HG03571 (cell line): ENCODE measurements at regions not wholly inside any gene's neighbourhood (a gene's known extent, or its start where the extent isn't known, plus 50 kb on each side); places are given as distances from the start of the nearest gene placed in this dataset.

Source experiments
- ATAC-seq: cut with Tn5 transposase; IDR thresholded peaks from one replicate; pipeline ENCODE4 v1.9.1; 2021; ENCODE audit not compliant: unreplicated experiment

DNA sequence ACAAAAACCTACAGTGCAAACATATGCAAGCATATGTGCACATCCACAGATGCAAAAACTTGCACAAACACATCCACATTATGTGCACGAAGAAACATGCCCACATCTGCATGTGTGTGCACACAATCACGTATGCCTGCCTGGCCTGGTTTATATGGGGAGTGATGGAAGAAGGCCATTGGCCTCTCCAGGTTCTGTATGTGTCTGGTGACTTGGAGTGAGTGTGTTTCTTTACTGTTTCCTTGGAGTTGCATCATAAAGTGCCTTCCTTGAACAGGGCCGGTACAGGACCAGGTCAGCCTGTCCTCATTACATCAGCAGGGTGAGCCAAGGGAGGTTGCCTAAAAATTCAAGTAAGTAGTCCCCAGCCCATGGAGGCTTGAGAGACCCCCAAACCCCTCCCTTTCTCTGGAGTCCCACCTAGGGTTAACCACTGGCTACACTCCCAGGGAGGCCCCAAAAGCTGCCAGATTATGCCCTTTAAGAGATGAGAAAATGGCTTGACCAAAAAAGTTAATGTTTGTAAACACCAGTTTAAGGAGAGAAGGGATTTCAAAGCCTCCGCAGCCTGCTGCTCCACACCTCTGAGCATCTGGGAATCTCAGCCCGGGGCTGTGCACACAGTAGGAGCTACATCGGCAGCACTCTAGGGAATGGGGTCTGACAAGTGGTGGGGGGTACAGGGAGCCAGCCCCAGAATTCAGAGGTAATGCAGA lies 140.8 kb downstream of the VEGFA start:
- no peak for ATAC-seq

DNA sequence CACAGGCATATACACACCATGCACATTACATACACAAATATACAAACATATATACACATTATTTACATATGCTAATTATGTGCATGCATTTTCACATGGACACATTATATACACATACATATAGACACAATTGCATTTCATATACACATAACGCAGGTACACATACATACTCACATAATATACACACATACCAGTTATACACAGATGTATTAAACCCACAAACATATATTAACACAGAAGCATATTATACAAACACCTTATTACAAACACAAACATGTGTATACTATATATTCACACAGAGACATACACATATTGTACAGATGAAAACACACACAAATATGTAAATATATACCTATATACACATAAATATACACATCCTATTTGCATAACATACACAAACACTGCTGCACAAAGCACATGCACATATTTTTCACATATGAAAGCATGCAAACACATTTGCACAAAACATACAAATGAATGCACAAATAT lies 140.2 kb downstream of the VEGFA start:
- ATAC-seq, result no peak

DNA sequence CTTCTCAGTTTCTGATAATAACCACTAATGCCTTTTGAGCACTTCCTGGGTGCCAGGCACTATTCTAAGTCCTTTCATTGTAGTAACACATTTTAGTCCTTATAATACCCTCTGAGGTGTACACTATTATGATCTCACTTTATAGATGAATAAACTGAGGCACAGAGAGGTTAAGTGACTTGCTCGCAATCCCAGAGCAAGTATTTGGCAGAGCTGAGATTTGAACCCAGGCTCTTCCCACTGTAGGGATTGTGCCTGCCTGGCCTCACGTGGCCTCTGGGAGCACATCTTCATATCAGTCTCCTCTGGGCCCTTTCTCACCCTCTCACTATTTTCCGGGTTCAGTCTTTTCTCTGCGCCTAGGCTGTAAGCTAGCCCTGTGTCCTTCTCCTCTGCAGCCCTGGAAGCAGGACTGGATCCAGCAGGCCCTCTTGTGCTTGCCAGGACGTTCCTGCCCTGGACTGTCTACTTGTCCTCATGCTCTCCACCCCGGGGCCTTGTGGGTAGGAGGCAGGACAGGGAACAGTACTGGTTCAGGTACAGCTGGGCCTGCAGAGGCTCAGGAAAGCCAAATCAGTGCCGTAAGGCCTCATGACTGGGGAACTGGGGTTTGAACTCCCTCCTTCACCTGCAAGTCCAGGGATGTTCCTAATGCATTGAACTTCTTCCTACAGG lies 139.6 kb downstream of the VEGFA start:
- no peak for ATAC-seq

DNA sequence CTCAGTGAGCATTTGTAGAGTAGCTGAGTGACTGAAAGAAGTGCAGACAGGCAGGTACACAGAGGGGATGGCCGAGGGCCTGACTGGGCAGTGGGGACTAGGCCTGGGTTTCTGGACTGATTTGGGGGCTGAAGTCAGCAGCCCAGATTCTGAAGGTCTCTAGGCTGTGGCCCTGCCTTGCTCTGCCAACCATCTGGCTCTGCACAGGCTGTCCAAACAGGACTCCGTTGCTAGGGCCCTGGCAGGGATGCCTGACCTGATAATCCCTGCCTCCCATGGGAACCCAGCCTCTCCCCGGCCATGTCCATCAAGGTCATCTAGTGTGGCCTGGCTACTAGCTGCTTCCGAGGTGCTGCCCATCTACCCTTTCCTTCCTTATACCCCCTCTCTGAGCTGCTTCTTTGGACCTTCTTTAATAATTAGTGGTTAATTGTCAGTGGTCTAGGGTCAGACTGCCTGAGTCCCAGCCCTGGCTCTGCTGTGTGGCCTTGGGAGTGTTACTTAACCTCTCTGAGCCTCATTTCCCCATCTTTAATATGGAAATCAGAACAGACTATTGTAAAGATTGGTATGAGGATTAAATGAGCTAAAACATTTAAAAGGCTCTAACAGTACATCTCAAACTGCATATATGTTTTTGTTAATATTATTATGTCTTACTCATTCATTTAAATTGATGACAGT lies 137.9 kb downstream of the VEGFA start:
- no peak for ATAC-seq

DNA sequence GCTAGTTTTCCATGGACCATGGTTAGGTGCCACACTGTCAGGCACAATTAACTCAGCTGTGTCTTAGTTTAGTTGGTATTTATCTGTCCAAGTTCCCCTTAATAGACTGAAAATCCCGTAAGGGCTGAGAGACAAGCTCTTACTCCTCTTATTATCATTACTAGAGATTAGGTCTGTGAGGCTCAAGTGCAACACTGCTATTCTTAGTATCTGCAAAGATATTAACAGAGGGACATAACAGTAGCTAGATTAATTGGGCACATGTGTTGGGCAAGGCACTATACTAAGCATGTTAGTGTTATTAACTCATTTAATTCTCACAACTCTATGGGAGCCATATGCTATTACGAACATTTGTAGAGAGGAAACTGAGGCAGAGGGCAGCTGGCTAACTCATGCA lies 137.3 kb downstream of the VEGFA start:
- ATAC-seq, result no peak

DNA sequence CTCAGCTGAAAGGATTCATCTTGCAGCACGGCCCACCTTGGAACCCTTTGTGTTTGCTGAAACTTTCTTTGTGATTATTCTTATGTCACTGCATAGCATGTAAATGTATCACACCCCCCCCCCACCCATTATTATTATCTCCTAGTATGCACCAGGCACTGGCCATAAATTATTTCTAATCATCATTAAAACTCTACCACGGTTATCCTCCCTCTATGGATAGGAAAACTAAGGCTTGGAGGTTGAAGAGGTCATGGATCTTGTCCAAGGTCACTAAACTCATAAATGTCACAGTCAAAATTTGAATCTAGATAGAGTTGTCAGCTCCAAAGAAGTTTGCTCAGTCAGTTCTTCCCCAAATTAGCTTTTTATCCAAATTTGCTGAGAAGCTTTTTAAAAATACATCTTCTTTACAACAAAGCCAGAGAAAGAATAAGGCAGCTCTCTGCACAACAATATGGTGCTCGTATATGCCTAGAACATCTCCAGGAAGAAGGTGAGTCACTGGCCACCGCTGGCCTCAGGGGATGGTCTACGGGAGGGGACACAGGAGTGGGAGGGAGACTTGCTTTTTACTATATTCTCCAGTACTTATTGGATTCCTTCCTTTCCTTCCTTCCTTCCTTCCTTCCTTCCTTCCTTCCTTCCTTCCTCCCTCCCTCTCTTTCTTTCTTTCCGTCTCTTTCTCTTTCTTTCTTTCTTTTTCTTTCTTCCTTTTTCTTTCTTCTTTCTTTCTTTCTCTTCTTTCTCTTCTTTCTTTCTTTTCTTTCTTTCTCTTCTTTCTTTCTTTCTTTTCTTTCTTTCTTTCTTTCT lies 134.5 kb downstream of the VEGFA start:
- no peak for ATAC-seq

DNA sequence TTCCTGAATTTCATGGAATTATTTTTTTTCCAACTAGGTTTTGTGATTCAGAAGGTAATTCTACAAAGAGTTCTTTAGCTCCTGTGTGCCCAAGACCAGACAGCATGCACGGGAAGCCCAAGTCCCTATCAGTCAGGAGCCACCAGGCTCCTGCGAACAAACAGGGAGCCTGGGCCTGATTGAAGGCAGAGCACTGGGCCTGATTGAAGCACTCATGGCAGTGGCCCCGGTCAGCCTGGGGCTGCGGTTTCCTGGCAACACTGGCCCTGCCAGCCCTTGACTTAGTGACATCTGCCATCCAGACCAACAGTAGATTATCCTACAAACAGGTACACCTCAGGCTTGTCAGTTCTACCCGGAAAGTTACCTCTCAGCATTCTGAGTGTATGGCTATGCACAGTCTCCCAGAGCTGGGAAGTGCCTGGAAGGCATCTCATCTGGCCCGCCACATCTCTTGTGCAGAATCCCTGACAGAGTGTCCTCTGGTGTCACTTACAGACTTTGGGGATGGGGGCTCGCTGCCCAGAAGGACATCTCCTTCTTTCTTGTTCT lies 133.8 kb downstream of the VEGFA start:
- no peak for ATAC-seq

DNA sequence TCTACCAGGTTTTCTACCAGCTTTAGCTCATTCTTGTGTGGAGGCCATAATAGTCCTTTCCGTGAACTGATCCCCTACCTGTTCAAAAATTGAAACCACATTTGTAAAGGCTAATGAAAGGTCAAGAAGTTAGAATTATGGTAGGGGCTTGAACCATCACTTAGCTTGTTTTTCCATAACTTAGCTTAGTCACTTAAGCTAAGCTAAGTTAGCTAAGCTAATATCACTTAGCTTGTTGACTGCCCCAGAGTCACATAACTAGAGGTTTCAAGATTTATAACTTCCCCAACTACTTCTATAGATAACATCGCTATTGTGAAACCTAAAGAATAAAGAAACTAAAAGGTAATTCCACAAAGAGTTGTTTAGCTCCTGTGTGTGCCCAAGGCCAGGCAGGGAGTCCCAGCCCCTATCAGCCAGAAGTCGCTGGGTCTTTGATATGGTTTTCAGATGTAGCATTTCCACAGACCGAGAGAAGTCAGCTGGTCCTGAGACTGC lies 131.8 kb downstream of the VEGFA start:
- ATAC-seq, result no peak

DNA sequence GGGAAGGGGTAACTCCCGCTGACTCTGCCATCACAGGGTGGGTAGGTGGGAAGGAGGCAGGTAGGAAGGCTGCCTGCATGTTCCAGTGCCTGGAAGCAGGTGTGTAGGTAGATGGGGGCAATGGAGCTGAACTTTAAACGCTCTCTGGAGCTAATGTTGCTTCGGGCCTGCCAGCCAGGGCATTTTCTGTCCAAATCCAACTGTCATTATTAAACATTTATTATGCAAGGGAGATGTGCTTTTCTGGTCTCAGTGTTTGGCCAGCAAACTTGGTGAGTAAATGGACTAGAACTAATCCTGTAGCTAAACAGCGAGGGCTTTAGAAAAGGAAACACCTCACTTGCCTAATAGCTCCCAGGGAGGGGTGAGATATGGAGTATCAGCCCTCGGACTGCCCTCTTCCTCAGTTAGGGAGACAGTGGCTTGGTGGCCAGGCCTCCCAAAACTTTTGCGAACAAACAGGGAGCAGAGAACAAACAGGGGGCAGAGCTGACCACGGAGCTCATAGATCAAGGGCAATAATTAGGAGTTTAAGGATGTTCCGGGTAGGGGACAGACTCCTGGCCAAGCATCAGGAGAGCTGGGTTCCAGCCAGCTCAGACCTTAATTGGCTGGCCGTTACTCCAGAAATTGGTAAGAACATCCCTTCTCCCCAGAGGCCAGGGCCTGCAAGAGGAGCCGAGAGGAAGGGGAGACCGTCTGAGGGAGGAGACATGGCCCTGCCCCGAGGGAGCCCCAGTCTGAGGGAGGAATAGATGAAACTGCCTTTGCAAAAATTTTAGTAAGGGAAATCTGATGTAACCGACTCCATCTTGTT lies 131.1 kb downstream of the VEGFA start:
- ATAC-seq, result no peak

DNA sequence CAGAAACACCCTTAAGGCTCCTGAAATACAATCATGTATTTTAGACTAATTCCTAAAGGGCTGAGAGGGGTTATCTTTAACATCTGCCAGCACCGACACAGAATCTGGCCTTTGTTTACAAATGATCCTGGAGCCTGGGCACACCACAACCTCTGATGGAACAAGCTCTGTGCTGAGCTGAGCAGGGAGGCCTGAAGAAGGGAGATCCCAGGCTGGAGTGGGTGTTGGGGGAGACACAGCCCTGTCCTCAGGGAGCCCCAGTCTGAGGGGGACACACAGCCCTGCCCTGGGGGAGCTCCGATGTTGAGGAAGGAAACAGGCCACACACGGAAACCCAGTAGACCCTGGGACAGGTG lies 130.5 kb downstream of the VEGFA start:
- no peak for ATAC-seq

DNA sequence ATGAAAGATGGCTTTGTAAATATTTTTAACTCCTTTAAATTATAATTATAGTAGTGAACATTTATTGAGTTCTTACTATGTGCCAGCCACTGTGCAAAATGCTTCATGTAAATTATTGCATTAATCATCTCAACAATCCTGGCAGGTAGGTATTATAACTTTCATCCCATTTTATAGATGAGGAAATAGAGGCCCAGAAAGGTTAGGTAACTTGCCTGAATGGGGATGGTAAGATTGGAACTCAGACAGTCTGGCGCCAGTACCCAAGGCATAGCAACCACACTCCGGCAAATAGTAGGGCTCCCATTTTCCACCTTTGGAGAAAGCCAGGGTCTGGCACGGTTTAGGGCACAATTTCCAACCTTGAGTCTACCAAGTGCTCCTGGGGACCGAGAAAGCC lies 129.8 kb downstream of the VEGFA start:
- no peak for ATAC-seq

DNA sequence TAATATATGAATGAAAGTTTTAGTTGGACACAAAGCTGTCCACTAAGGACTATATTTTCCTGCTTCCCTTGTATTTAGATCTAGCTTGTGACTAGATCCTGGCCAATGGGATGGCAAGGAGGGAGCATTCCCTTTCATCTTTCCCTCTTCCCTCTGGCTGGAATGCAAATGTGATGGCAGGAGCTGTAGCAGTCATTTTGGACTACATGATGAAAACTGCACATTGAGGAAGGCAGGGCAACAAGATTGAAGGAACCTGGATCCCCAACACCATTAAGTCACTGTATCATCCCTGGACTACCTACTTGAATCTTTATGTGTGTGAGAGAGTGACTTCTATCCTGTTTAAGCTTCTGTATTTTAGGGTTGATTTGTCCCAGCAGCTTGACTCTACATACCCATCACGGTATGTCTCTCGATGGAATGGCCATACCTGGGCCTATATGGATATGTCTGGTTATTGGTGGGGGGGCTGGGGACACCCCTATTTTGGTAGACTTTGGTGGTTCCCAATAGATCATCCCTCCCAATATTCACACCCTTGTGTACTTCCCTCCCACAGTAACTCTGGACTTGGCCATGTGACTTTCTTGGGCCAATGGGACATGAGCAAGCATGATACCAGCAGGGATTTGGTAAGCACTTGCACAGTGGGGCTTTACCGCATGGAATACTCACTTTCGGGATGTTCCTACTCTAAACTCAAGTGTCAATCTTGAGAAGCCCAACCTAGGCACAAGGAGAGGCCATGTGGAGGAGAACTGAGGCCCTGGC lies 128.5 kb downstream of the VEGFA start:
- ATAC-seq, result no peak

DNA sequence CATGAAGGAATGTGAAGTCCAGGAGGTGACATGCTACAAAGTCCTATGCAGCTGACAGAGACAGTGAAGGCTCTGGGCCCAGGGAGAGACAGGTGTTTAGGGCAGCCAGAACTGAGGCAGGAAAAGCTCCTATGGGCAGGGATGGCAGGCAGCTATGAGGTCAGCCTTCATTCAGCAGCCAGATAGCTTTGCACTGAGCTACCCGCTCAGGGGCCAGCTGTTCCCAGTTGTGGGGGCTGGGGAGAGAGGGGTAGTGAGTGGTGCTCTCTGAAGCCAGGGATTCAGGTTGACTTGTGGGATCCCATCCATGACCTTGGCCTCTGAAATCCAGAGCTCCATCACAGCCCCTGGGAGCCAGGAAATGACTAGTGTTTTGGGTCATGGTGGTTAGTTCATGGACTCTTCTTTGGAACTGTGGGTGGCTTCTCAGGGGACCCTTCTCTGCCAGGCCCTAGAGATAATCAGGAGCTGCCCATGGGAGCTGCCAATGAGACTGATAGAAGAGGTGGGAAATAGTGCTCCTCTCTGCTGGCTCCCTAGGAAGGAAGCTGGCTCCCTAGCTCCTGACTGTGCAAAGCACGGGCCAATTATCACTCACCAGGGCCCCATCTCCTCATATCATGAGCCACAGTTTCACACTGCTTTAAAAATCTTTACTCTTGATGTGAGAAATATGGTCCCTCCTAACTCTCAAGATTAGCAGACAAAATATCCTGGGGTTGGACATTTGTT lies 127.7 kb downstream of the VEGFA start:
- ATAC-seq, result no peak

DNA sequence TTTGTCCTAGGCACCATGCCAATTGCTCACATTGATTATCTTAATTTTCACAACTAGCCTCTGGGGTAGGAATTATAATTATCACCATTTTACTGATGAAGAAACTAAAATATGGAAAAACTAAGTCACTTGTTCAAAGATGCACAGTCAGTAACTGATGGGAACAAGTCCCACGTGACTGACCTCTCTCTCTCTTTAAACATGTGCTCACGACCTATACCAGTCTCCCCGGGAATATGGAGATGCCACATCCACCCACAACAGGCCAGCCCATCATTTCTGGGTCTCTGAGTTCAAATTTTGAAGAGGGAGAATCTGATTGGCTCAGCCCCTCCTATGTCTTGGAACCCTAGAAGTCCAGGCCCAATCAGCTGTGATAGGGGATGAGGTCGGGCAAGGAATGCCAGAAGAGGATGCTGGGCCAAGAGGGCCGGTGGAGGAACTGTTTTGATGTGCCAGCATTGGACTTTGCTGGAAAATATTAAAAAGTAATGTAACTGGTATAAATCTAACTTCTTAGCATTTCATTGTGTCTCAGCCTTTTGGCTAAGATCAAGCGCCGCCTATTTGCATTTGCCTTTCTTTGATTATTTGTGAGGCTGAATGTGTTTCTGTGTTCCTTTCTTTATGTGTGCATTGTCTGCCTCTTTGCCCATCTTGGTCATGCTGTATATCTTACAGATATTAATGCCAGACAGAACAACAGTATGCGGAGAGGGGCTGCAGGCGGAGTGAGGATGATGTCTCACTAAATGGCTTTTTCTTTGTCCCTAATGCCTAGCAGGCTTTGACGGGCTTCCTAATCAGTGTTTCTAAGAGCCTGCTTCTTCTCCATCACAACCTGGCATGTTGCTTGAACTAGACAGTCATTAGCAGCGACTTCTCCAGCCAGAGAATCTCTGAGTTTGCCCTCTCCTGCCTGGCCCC lies 126.6 kb downstream of the VEGFA start:
- ATAC-seq, result no peak

DNA sequence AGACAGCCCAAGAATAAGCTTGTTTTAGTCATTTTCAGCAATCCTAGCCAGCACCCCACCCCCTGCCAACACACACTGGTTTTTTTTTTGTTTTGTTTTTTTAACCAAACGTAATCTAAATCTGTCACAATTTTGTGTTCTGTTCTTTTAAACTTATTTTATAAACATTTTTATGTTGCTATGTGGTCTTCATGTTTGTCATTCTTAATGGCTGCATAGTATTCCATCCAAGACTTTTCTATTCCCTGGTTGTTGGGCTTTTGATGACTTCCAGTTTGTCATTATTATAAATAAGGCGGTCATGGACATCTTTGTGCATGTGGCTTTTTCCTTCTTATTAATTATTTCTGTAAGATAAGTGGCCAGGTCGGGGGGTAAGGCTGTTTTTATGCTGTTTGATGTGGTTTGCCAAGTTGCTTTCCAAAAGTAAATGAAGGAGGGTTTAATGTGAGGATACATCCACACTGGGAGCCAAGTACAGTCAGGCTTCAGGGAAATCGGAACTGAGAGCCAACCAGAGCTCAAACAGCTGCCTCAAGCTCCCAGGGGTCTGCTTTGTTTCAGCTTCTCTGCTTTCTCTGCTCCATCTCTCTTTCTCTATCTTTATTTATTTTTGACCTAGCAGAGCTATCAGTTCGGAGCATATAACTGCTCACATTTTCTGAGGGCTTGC lies 125.8 kb downstream of the VEGFA start:
- ATAC-seq, result no peak

DNA sequence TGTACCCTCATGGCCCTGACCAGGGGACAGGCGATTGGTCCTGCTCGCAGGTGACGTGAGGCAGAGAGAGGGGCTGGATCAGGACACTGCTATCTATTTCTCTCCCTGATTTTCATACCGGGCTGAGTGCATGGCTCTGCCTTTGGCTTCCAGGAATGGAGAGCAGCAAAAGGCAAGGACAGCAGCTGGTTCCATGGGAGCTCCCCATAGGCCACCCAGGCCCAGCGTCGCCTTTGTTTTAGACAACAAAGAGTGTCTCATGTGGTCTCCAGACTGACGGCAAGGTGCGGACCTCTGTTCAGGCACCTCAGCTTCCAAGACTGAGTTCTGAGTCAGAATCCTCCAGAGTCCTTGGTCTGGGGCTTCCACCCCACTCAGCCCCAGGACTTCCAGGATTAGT lies 123.1 kb downstream of the VEGFA start:
- no peak for ATAC-seq
